Activated CD4-positive, alpha-beta T cell treated with anti-CD3 and anti-CD28 coated beads, Interleukin-10, Interleukin-2, amounts not matched to agents 100 ng/mL and 50 ng/mL, durations not matched to agents 16 hours and 8 hours (primary cell): ENCODE measurements at regions not wholly inside any gene's neighbourhood (a gene's known extent, or its start where the extent isn't known, plus 50 kb on each side); places are given as distances from the start of the nearest gene placed in this dataset.

Source experiments
- DNase-seq: peaks from one replicate; pipeline ENCODE4 v3.0.0-alpha.2; 2020

DNA sequence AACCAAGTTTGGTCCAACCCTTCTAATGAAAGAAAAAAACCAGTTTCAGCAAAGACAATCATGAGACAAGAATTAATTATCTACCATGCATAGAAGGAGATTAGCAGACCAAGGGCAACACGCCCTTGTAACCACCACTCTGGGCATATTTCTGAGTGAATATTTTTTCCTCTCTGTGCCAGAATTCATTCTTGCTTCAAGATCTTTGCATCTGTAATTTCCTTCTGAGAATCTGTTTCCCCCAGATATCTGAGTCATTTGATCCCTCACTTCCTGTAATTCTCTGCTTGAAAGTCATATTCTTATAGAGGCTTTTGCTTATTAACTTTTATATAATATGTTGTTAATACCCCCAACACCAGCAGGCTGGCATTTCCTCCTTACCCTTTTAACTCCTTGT is 243.7 kb downstream of the SLC16A7 start:
- DNase-seq = no peak

DNA sequence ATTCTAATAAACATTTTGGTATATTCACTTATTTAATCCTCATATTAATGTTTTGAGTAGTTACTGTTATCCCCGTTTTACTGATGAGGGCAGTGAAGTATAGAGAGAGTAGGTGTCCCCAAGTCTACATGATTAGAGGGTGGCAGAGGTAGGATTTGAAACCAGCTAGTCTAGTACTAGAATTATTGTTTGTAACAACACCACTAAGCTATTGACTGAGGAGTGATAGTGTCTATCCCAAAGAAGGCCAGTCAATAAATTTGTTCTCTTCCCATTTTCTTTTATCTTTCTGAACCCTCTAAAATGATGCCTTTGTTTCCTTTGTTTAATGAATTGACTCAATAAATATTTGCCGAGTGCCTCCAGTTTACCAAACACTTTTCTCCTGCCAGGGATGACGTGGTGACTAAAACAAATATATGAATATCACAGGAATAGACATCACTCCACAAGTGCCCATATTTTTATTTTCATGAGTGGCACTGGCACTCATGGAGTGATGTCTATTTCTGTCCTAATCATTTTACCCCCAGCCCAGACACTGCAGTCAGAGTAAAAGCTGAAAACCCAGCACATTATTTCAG is 247.5 kb downstream of the SLC16A7 start:
- no peak for DNase-seq

DNA sequence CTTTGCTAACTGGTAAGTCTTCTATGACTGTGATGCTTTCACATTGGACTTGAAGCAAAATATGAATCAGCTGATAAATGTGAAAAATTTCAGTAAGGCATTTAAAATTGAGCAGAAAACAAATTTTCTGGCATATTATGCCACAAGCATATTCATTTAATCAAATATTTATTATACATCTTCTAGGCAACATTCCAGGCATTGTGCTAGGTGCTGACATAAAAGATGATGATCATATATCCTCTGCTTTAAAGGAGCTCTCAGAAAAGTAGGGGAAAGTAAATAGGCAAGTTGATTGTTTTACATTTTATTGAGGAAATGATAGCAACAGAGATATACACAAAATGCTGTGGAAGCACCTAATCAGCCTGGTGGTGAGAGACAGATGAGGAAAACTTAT is 248.9 kb downstream of the SLC16A7 start:
- DNase-seq = no peak

DNA sequence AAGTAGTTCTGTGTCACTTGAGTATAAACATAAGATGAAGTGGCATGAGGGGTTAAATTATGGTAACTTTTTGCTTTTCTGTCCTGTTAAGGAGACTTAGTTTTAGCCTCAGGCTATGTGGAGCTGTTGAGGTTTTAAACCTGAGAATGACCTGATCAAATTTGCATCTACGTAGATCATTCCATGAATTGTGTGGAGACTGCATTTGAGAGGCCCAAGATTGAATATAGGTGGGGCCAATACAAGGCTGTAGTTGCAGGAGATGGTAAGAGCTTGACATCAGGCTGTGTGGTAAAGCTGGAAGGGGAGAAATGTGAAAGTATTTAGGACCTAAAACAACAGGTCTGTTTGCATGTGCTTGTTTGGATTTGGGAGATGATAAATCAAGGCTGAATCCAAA is 249.5 kb downstream of the SLC16A7 start:
- DNase-seq = no peak

DNA sequence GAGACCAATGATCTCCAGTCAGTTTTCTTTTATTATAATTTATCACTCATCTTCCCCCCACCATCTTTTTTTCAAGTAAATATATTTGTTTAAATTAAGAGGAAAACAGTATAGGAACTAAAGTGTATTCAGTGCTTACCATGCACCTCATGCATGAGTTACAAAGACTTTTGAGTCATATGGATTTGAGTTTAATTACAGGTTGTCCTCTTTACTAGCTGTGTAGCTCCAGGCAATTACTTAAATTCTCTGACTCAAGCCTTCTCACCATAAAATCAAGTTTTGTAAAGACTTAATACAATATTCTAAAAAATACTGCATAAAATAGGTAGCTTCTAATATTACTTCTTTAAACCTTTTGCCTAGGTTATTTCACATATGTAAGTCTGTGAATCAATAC is 251.3 kb downstream of the SLC16A7 start:
- DNase-seq = no peak

DNA sequence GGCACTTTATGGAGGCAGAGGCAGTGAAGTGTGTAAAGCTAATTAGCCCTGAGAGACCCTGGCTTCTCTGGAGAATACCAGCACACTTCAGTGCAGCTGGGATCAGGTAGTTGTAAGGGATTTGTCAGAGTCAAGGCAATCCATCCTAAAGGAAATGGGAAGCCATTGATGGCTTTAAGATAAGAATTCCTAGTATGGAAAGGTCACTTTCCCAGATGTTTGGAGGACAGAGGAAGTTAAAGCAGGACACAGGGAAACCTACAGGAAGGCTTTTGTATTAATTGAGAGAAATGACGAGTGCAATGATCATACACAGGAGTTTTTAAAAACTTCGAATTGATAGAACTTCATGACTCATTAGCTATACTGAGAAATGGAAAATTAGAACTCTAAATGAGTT is 254.4 kb downstream of the SLC16A7 start:
- no peak for DNase-seq

DNA sequence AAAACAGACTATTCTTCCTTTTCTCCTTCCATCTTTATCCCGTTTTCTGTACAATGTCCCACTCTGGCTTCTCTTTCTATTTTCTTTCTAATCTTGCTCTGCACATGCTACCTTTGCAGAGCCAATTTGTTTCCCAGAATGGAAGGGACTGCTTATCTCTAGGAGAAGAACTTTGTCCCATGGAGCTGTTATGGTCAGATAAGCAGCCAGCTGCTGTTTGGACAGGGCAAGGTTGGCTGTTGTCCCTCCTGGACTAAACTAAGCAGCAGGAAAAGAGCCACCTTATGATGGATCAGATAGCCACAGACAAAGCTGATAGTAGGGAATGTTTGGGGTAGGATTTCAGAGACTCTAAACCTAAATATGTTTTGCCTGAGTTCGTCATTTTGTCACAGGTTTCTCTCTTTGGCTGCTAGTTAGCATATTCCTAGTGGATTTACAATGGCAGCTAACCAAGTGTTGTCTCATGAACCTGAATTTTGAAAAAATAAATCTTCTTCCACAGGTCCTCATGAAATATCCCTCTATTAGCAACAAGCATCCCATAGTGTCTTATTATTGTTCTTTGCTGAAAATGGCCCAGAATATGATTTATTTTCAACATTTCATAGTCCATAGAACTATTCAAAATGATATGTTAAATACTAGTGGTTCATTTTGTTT is 262.8 kb downstream of the SLC16A7 start:
- no peak for DNase-seq

DNA sequence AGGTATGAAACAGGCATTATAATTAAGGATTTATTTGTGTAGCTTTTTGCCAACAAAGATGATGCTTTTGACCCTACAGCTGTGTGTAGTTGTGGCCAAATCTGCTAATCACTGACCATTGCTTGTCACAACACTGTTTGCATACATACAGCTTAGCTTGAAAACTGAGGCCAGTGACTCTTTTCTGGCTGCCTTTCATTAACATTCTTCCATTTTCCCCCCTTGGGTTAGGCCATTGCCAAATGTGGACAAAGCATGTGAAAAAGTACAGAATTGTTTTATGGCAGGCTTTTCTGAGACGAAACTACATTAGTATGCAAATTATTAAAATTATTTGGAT is 263.3 kb downstream of the SLC16A7 start:
- DNase-seq = no peak

DNA sequence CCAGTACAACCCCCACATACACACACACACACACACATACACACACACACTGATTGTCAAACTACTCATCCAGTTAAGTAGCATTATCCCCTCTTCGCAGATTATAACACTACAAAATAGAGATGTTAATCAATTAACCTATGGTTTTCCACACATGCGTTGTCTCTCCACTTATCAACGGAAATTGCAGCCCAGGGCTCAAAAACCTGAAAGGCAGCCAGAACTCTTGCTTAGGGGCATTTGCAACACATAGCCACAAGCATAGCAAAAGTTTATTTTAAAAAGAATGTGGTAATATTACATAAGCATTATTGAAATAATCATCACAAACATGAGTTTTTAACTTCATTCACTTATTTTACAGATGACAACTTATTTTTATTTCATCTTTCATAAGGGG is 265.8 kb downstream of the SLC16A7 start:
- DNase-seq = no peak

DNA sequence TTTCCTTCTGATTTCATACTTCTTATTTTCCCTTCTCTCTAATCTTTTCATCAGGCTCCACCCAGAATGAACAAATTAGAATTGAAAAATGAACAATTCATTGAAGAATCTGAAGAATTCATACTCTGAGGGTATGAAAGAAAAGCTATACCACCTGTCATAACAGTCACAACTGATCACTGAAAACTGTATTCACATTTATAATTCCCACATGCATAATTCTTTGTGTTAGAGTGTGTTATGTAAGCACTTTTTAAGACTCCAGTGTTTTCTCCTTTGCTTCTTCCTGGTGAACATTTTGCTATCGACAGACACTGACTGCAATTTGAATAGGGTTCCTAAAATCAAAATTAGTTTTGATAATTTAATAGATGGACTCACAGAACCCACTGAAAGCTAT is 271.2 kb downstream of the SLC16A7 start:
- DNase-seq = no peak

DNA sequence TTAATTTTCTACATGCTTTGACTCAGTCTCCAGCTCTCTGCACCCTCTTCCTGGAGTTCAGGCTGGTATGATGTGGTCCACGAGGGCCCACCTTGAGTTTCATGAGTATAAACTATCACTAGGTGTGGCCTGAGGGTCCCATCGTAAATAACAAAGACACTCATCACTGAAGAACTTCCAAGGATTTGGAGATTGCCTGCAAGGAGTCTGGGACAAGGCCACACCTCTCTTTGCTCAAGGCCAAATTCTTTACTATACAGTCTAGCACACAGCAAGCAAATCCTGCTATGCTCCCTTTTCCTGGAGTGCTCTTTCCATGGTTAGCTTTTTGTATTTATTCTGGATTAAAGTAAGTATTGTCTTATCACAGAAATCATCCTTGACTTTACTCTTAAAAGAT is 271.9 kb downstream of the SLC16A7 start:
- no peak for DNase-seq

DNA sequence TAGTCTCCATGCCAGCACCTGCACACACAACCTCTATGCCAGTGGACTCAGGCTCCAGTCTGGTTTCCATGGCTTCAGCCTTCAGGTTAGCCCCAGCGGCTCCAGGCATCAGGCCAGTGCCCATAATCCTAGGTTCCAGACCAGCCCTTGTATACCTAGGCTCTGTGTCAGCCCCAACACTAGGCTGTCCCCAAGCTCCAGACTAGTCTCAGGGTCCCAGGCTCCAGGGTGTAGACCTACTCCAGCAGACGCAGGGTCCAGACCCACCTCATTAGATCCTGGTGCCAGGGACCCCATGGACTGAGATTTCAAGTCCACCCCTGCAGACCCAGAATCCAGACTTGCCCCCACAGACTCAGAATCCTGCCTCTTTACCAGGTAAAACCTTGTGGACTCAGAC is 275.9 kb downstream of the SLC16A7 start:
- no peak for DNase-seq

DNA sequence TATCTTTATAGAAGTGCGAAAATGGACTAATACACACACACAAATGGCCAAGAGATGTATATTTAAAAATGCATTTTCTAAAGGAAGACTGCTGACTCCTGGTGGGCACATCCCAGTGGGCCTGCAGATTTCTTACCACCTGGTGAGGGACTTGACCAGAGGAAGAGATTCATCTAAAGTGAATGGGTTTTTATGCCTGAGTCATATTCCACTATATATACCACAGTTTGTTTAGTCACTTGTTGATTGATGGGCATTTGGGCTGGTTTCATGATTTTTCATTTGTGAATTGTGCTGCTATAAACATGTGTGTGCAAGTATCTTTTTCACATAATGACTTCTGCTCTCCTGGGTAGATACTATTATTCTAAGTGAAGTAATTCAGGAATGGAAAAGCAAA is 277.3 kb downstream of the SLC16A7 start:
- no peak for DNase-seq

DNA sequence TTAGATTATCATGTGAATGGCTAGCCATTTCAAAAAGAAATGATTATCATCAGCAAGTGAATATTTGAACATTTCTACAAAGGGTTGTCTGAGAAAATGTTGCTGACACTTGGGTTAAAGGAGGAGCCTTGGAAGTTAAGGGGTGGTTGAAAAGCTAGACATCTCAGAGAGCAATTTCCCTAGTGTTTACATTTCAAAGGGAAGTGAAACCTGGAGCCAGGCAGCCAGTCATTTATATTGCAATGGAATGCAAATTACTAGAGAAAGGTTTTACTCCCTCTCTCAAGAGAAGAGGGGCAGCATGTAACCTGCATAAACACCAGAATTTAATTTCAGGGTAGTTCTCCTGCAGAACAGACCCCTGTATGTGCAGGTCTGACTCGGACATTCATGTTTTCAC is 279.0 kb downstream of the SLC16A7 start:
- DNase-seq = no peak

DNA sequence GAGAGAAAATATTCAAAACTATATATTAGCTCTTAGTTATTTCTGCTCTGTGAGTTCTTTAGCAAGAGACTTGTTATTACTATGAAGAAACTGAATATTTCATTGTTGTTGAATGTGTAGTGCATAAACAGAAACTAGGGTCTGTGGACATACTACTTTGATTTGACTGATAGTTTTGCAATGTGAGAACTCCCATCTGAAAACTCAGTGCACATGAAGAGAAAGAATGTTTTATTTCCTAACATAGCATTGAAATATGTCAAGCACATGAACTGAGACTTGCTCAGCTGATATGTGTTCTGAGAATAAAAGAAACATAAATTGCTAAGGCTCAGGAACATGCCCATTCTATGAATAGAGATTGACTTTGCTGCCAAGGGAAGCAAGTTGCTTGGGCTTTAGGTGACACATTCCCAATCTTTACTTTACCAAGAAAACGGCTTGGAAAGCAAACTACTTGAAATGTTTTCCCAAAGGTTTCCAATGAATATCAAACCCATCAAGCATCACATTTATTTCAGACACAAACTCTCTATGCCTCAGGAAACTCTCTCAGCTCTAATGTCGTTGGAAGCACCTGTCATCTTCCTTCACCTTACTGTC is 290.4 kb downstream of the SLC16A7 start:
- no peak for DNase-seq

DNA sequence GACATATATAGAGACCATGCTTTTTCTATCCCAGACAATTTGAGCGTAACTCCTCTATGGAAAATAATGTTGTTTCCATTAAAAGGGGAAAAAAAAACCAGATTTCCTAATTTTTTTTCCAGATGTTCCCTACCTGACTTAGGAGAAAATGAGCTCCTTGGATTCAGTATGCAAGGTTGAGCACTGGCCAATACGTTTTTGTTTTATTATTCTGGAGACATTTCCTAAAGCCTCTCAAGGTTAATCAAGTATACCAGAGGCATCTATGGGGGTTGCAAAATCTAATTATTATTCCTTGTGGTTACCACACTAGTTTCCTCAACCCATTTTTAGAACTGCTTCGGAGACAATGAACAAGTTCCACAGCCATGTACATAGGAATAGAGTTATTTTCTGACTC is 291.3 kb downstream of the SLC16A7 start:
- no peak for DNase-seq

DNA sequence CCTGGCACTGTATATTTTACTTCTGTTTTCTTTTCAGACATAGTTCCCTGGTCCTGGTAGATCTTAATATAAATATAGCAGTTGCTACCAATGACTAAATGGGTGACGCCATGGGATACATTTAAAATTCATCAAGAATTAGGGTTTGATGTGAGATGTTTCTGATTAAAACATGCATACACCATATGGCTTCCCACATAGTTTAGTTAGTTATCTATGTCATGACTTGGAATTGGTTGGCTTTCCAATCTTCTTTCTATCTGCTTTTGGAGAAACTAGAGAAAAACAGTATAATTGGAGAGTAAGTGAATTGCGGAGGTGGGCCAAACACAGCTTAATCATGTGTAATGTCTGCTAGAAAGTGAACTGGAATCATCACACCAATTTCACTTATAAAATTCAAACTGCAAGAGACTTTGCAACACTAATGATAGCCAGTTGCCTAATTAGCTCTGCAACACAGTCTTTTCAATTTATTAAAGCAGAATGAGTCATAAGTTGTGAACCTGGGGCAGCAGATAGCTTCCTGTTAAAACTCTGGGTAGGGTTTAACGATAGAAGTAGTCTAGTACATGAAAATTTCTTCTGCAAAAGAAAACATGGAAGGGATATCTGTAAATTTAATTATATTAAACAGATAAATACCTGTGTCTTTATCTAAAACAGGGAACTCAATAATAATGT is 295.2 kb downstream of the SLC16A7 start:
- no peak for DNase-seq

DNA sequence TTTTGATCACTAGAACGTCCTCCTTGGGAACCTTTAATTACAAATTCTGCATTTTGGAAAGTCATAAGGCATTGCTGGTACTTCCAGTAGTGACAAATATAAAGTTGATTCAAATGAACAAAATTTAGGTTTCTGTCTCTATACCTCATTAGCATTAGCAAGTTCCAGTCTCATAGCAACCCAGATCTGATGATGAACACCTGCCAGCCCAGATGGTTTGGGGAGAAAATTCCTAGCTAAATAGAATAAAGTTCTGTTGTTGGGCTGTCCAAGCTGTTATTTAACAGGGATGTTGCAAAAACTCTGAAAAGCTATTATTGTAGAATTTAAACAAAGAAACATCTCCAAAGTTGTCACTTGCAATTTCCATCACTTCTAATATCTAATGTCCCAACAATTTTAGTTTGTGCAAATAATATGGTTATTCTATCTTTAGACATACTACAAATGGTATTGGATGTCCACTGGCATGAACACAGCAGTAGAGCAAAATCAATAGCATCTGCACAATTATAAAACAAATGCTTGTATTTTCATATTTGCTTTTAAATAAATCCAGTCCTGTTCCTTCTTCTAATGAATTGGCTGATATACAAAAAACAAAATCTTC is 299.4 kb downstream of the SLC16A7 start:
- DNase-seq = no peak

DNA sequence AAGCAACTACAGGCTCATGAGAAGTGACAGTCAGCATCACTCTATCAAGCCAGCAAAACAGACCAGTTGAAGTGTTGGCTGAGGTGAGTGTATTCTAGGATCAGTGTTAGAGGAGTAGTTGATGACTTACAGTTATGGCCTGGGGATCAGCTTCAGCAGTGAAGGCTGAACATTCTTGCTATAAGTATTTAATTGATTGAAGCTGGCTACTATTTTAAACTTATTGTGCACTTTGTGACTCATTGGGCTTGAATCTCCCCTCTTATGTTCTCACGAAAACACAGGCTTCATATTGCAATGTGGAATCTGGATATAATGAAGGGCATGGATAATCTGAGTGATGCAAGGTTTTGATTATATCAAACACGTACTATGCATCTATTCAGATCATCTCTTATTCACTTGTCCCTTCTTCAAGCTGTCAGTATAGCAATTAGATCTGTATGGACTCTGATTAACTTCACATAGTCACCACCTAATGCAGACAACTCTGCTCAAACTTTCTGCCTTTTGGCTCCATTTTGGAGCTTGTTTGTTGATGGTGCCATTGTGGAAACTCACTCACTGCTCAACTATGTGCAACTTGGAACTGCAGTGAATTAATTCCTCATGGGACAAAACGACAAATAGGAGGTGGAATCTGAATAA is 309.2 kb downstream of the SLC16A7 start:
- no peak for DNase-seq

DNA sequence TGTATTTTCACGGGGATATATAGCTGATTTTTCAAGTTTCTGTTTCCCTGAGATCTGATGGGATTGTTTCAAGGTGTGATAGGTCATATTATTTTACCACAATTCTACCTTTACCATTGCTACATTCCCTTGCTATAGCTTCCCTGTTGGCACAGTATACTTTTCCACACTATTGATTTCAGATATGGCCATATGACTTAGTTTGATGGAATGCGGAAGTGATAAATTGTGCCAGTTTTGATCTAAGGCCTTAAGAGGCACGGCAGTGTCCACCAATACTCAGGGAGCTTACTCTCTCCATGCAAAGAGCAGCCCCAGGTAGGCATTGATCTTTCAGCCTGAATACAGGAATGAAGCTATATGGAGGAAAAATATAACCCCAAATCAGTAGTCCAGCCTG is 315.7 kb downstream of the SLC16A7 start:
- DNase-seq = no peak

DNA sequence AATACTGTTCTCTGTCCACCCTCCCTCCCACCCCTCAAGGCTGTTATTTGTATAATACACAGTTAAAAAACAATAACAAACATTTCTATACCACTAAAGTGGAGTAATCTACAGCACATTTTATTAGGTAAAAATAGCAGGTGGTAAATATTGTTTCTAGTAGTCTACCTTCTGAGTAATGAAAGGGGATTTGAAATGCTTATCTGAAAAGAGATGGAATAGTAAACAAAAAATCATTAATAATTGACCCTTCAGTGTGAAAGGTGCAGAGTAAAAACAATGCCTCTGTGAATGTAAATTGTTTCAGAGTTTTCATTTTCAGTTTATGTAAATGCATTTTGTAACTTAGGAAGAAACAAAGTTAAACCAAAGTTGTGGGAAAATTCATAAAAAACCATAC is 321.2 kb downstream of the SLC16A7 start:
- DNase-seq = no peak

DNA sequence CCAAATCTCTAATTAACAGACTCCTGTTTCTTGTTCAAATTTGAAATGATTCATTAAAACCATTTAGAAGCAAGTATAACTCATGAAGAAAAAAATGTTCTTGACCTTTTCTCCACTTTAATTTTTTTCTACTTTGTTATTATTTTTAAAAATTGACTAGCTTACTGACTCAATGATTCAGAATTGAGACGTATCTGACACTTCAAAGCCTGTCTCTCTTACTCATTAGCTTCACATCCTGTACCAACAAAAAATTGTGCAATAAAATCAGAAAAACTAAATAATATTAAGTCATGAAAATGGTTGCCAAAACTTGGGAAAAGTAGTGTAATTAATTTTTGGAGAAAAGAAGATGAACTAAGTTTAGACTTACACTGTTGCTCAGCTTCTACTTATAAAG is 331.2 kb downstream of the SLC16A7 start:
- DNase-seq = no peak

DNA sequence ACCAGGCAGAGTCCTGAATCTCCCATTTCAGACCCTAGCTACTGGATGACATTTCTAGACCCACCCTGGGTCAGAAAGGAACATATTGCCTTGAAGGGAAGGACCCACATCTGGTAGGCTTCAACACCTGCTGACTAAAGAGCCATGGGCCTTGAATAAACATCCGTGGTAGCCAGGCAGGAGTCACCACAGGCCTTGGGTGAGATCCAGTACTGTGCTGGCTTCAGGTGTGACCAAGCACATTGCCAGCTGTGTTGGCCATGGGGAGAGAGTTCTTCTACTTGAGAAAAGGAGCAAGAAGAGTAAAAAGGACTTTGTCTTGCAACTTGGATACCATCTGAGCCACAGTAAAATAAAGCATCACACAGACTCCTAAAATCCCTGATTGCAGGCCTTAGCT is 332.6 kb downstream of the SLC16A7 start:
- no peak for DNase-seq

DNA sequence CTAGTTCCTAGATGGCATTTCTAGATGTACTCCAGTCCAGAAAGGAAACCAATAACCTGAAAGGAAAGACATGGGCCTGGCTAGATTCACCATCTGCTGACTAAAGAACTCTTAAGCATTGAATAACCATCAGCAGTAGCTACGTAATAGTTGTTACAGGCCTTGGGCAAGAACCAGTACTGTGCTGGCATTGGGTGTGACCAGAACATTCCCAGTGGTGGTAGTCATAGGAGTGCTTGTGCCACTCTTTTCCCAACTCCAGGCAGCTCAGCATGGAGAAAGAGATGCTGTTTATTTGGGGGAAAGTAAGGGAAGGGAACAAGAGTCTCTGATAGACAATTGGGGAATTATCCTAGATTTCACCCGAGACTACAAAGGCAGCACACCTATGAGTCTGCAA is 333.3 kb downstream of the SLC16A7 start:
- no peak for DNase-seq
